ENCODE measurements at regions not wholly inside any gene's neighbourhood (a gene's known extent, or its start where the extent isn't known, plus 50 kb on each side); places are given as distances from the start of the nearest gene placed in this dataset.

DNA sequence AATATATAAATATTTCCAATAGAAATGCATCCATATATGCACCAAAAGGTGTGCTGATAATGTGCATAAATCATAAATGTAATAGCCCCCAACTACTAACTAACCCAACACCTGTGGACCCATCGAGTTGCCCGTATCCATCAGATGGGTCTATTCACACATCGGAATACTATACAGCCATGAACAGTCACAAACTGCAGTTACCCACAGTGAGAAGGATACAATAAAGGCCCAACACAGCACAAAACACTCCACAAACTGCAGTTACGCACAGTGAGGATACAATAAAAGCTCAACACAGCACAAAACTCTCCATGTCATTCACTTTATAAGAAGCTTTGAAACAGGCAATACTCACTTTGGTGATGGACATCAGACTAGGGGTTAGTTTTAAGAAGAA, 145.3 kb upstream of the OTOS start:
- no peaks in the 10 kb centered on the region for H3K4me1 ChIP-seq (ENCODE audit: control insufficient read depth, extremely low read depth, insufficient read depth, low read length)
- no peak overlapping the region for H3K4me2 ChIP-seq (ENCODE audit: extremely low read depth, insufficient read depth, low read length)
- no peaks in the 10 kb centered on the region for H3K27me3 ChIP-seq (ENCODE audit: control insufficient read depth, insufficient read depth, low read length)
- TF ChIP-seq, protein P1, sequence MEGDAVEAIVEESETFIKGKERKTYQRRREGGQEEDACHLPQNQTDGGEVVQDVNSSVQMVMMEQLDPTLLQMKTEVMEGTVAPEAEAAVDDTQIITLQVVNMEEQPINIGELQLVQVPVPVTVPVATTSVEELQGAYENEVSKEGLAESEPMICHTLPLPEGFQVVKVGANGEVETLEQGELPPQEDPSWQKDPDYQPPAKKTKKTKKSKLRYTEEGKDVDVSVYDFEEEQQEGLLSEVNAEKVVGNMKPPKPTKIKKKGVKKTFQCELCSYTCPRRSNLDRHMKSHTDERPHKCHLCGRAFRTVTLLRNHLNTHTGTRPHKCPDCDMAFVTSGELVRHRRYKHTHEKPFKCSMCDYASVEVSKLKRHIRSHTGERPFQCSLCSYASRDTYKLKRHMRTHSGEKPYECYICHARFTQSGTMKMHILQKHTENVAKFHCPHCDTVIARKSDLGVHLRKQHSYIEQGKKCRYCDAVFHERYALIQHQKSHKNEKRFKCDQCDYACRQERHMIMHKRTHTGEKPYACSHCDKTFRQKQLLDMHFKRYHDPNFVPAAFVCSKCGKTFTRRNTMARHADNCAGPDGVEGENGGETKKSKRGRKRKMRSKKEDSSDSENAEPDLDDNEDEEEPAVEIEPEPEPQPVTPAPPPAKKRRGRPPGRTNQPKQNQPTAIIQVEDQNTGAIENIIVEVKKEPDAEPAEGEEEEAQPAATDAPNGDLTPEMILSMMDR (conservative IDR thresholded peaks at IDR 0.05 in 1 of 2, IDR thresholded peaks at IDR 0.05 in 1 of 2; ENCODE audit: low read depth in 1 of 2, low read length in 2 of 2): no peak
- TF ChIP-seq EZH2 (IDR thresholded peaks at IDR 0.05; ENCODE audit: low read length, missing control alignments): no peak
- no peak for DNase-seq (ENCODE audit: low read depth in 2 of 2)
- H3K9me3 ChIP-seq (ENCODE audit: control insufficient read depth, insufficient read depth, low read depth, low read length): no peaks in the 10 kb centered on the region
- no peak overlapping the region for H3K27ac ChIP-seq (ENCODE audit: insufficient read depth, low read length)
- no peak overlapping the region for H2AFZ ChIP-seq (ENCODE audit: low read length)
- no peaks in the 10 kb centered on the region for H3K79me2 ChIP-seq (ENCODE audit: control insufficient read depth, insufficient read depth, low read length)
- H3K36me3 ChIP-seq (ENCODE audit: control insufficient read depth, insufficient read depth, low read length): no peaks in the 10 kb centered on the region
- no peaks in the 10 kb centered on the region for H4K20me1 ChIP-seq (ENCODE audit: control insufficient read depth, extremely low read depth, insufficient read depth, low read length)
- no peak overlapping the region for H3K9ac ChIP-seq (ENCODE audit: insufficient read depth, low read length)
- no peak overlapping the region for H3K4me3 ChIP-seq (replicated peaks in 1 of 4; ENCODE audit: control extremely low read depth in 1 of 4, insufficient read depth in 1 of 4, low read depth in 3 of 4, low read length in 4 of 4)

- H3K4me2 ChIP-seq (ENCODE audit: extremely low read depth, insufficient read depth, low read length): no peak overlapping the region
- H3K9ac ChIP-seq (ENCODE audit: insufficient read depth, low read length): no peak overlapping the region
- no peak for TF ChIP-seq EZH2 (IDR thresholded peaks at IDR 0.05; ENCODE audit: low read length, missing control alignments)
- TF ChIP-seq, protein P1 (conservative IDR thresholded peaks at IDR 0.05 in 1 of 2, IDR thresholded peaks at IDR 0.05 in 1 of 2; ENCODE audit: low read depth in 1 of 2, low read length in 2 of 2): no peak
- H3K4me1 ChIP-seq (ENCODE audit: control insufficient read depth, extremely low read depth, insufficient read depth, low read length): no peaks in the 10 kb centered on the region
- no peaks in the 10 kb centered on the region for H3K9me3 ChIP-seq (ENCODE audit: control insufficient read depth, insufficient read depth, low read depth, low read length)
- no peak overlapping the region for H3K4me3 ChIP-seq (replicated peaks in 1 of 4; ENCODE audit: control extremely low read depth in 1 of 4, insufficient read depth in 1 of 4, low read depth in 3 of 4, low read length in 4 of 4)
- no peaks in the 10 kb centered on the region for H3K36me3 ChIP-seq (ENCODE audit: control insufficient read depth, insufficient read depth, low read length)
- H3K27ac ChIP-seq (ENCODE audit: insufficient read depth, low read length): no peak overlapping the region
- no peaks in the 10 kb centered on the region for H3K79me2 ChIP-seq (ENCODE audit: control insufficient read depth, insufficient read depth, low read length)
- H4K20me1 ChIP-seq (ENCODE audit: control insufficient read depth, extremely low read depth, insufficient read depth, low read length): no peaks in the 10 kb centered on the region
- H2AFZ ChIP-seq (ENCODE audit: low read length): no peak overlapping the region
- H3K27me3 ChIP-seq (ENCODE audit: control insufficient read depth, insufficient read depth, low read length): no peaks in the 10 kb centered on the region
- DNase-seq (ENCODE audit: low read depth in 2 of 2): no peak
These were observed 146.1 kb upstream of the OTOS start for GRCh38 chr2:240286596-240286995.

DNA sequence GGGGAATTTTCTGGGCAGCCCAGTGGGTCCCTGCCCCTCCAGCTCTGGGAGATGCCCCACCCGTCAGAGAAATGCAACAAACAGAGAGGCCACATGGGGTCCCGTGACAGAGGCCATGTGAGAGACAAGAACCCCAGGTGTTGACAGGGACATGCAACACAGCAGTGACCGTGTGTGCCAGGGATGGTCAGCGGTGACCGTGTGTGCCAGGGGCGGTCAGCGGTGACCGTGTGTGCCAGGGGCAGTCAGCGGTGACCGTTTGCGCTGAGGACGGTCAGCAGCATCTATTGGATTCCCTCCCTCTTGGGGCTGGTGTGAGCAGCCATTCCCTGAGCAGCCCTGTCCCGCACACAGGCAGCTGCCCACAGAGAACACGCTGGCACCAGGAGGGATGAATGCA, 146.6 kb upstream of the OTOS start:
- no peak for DNase-seq (ENCODE audit: low read depth in 2 of 2)
- no peaks in the 10 kb centered on the region for H3K79me2 ChIP-seq (ENCODE audit: control insufficient read depth, insufficient read depth, low read length)
- H3K9ac ChIP-seq (ENCODE audit: insufficient read depth, low read length): no peak overlapping the region
- no peaks in the 10 kb centered on the region for H4K20me1 ChIP-seq (ENCODE audit: control insufficient read depth, extremely low read depth, insufficient read depth, low read length)
- no peaks in the 10 kb centered on the region for H3K9me3 ChIP-seq (ENCODE audit: control insufficient read depth, insufficient read depth, low read depth, low read length)
- no peak overlapping the region for H3K4me2 ChIP-seq (ENCODE audit: extremely low read depth, insufficient read depth, low read length)
- H3K27ac ChIP-seq (ENCODE audit: insufficient read depth, low read length): no peak overlapping the region
- no peak overlapping the region for H3K4me3 ChIP-seq (replicated peaks in 1 of 4; ENCODE audit: control extremely low read depth in 1 of 4, insufficient read depth in 1 of 4, low read depth in 3 of 4, low read length in 4 of 4)
- no peak overlapping the region for H2AFZ ChIP-seq (ENCODE audit: low read length)
- H3K36me3 ChIP-seq (ENCODE audit: control insufficient read depth, insufficient read depth, low read length): no peaks in the 10 kb centered on the region
- peaks cover 3% of the 10 kb centered on the region for H3K27me3 ChIP-seq (ENCODE audit: control insufficient read depth, insufficient read depth, low read length)
- TF ChIP-seq, protein P1 (conservative IDR thresholded peaks at IDR 0.05 in 1 of 2, IDR thresholded peaks at IDR 0.05 in 1 of 2; ENCODE audit: low read depth in 1 of 2, low read length in 2 of 2): no peak
- TF ChIP-seq EZH2 (IDR thresholded peaks at IDR 0.05; ENCODE audit: low read length, missing control alignments): no peak
- no peaks in the 10 kb centered on the region for H3K4me1 ChIP-seq (ENCODE audit: control insufficient read depth, extremely low read depth, insufficient read depth, low read length)
